ENCODE measurements at regions not wholly inside any gene's neighbourhood (a gene's known extent, or its start where the extent isn't known, plus 50 kb on each side); places are given as distances from the start of the nearest gene placed in this dataset.
A peak's percentile ranks its signal among the peaks of the same experiment; 100 is the strongest.
"Not testable (repeated sequence)": the region's sequence is repeated elsewhere in the genome, so short reads cannot be mapped to it uniquely, and the experiment has no call there.

DNA sequence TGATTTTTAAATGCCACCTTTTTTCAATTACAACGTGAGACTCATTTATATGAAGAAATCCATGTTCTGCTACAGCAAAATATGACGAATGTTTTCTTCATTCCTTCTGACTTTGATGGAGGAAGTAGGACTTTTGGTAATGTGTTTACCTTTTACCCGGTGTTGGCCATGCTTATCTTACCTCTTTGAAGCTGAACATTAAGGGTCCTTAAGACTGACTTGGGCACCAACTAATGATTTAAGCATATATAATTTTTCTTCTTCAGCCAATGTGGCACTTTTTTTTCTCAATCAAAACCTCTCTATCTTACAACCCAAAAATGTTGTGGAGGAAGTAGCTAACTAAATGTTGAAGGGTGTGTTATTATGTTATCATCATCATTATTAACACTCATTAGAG is 337.5 kb downstream of the EPHA7 start:
- no peak for DNase-seq

DNA sequence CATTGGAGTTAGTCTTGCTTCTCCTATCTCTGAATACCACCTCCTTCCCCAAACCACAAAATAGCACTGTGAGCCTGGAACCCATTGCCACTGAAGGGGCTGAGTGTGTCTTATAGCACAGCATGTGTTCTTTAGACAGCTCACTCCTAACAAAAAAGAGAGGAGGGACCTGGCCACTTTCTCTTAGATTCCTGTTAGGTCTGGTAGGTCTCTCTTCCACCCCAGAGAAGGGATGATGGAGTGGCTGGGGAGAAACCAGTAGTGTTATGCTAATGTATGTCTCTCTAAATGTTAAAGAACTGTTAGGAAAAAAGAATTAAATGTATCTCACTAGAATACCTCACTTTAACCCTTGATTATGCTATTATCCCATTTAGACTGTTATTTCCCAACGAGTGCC is 340.3 kb downstream of the EPHA7 start:
- DNase-seq = no peak

- no peak for DNase-seq
These were observed 345.5 kb downstream of the EPHA7 start for GRCh38 chr6:93073811-93074210.

GRCh38 chr6:93069856-93070255 is 349.5 kb downstream of the EPHA7 start:
- no peak for DNase-seq

DNA sequence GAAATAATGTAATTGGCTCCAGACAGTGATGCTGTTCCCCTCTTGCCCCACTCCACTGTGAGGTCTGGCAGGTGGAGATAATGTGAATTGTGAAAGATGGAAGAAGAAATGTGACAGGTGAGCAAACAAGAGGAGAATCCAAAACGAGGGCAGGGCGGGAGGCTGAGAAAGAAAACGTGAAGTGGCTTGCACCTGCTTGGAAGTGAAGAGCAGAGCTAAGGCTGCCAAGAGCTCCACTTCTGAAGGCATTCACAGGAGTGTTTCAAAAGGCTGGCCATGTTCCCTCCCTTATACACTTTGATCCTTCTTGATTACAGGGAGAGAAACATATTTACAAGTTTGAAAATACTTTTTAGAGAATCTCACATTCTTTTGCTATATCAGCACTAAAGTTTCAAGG is 359.4 kb downstream of the EPHA7 start:
- no peak for DNase-seq

GRCh38 chr6:93057584-93057983 is 361.8 kb downstream of the EPHA7 start:
- no peak for DNase-seq

- no peak for DNase-seq
These were observed 371.0 kb downstream of the EPHA7 start for GRCh38 chr6:93048381-93048780.

- DNase-seq = no peak
These were observed 372.3 kb downstream of the EPHA7 start for GRCh38 chr6:93047033-93047432.

DNA sequence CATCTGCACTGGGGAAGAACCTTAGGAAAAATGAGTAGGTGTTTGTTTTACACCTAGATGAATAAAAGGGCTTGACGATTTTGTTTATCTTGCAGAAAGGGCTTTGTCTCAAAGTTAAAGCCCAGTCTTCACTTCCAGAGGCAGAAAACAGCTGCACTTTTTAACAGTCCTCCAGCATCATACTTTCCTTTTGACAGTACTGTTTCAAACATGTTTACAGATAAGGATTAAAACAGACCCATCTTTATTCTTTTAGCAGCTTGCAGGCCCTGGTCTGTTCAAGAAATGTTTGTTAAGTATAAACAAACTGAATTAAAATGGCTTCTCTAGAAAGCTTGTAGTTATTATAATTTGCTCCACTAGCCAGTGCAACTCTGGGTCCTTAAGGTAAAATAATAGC is 374.2 kb downstream of the EPHA7 start:
- DNase-seq = no peak

DNA sequence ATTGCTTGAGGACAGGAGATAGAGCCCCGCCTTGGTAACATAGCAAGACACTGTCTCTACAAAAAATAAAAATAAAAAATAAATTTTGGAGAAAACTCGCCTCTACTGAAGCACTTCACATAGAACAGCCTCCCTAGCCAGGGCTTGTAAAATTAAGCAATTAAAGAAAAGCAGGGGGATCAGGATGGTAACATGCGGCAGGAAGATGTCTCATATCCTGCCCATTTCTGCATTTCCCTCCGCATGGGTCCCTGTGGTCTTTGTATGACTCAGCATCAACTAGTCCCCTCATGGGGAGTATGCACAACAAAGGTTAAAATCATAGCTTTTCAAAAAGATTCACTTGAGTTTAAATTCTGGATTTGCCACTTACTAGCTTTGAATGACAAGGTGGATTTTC is 379.0 kb downstream of the EPHA7 start:
- peak in 1 of 5 experiments; percentile 74 for DNase-seq

GRCh38 chr6:93036835-93037234 is 382.5 kb downstream of the EPHA7 start:
- peak in 1 of 5 experiments; percentile 14 for DNase-seq

DNA sequence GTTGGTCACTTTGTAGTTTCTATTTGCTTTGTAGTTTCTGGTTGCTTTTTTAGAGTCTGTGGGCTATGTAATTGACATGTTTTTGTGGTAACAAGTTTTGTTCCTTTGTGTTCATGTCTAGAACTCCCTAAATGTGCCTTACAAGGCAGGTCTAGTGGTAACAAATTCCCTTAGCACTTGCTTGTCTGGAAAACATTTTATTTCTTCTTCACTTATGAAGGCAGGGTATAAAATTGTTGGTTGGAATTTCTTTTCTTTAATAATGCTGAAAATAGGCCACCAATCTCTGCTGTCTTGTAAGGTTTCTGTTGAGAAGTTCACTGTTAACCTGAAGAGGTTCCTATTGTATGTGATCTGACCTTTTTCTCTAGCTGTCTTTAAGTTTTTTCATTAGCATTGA is 383.6 kb downstream of the EPHA7 start:
- no peak for DNase-seq

DNA sequence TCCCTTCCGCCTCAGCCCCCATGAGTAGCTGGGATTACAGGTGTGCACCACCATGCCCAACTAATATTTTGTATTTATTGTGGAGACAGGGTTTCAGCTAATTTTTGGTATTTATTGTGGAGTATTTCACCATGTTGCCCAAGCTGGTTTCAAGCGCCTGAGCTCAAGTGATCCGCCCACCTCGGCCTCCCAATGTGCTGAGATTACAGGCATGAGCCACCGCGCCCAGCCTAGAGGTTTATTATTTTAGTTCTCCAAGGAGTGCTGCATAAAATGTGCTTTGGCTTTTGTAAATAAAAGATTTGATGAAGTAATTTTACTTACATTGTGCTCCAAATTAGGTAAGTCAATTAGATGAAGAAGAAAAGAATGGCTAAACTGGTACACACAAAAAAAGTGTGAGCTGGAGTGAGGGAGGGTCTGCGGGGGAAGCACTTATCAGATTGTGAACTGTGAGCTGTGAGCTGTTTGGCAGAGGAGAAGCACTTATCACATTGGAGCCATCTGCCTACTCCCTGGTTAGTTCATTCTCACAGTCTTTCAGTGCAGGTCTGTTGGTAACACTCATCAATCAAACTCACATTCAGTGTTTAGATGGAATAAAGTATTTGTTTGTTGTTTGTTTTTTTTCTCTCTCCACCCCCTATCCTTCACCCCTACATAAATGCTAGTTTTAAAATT is 398.0 kb downstream of the EPHA7 start:
- no peak for DNase-seq

DNA sequence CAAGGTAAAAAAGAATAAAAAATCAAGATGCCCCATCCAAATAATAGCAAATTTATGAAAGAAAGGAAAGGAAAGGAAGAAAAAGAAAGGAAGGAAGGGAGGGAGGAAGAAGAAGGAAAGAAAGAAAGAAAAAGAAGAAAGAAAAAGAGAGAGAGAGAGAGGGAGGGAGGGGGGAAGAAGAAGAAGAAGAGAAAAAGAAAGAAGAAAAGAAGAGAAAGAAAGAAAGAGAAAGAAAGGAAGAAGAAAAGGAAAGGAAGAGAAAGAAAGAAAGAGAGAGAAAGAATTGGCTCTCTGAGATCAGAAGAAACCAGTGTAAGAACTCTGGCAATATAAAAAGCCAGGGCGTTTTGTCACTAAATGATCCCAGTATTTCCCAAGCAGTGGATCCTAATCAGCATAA is 401.7 kb downstream of the EPHA7 start:
- DNase-seq = no peak

GRCh38 chr6:93017213-93017612 is 402.1 kb downstream of the EPHA7 start:
- DNase-seq = peak in 1 of 5 experiments; percentile 18

- no peak for DNase-seq
These were observed 406.3 kb downstream of the EPHA7 start for GRCh38 chr6:93013054-93013453.

GRCh38 chr6:93008375-93008774 is 411.0 kb downstream of the EPHA7 start:
- no peak for DNase-seq

DNA sequence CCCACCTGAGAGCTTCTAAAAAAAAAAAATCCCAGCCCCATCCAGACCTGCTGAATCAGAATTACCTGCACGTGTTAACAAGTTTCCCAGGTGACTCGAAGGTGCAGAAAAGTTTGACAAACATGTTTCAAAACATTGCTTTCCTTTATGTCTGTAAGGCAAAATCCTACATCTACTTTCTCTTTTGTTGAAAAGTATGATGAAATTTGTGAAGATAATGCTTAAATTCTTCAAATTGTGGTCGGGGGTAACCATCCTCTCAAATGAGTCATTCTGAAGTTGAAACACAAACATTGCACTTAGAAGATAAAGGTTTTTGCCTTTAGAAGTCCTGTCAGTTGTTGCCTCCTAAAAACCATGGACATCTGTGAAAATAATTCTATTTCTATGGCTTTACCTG is 429.7 kb downstream of the EPHA7 start:
- no peak for DNase-seq

DNA sequence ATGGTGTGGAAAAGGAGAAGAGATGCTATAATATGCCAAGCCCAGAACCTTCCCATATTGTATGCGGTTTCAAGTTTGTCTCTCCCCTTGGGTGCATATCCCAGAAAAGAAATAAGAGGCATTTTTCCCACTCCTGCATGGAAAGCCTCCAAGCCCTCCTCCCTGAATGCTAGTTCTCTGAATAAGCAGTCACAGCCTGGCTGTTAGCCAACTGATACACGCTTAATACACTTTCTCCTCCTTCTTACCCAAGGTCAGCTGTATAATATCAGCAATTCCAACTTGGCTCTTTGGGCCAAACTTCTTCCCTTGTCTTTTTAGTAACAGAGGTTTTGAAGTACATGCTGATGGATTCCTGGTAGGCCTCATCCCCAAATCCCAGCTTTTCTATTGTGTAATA is 440.1 kb downstream of the EPHA7 start:
- DNase-seq = no peak

- DNase-seq = no peak
These were observed 442.3 kb downstream of the EPHA7 start for GRCh38 chr6:92977018-92977417.

GRCh38 chr6:92967362-92967761 is 452.0 kb downstream of the EPHA7 start:
- peak in 1 of 5 experiments; percentile 1 for DNase-seq

- DNase-seq = no peak
These were observed 456.5 kb downstream of the EPHA7 start for GRCh38 chr6:92962846-92963245.

- not testable (repeated sequence) for DNase-seq
These were observed 467.2 kb downstream of the EPHA7 start for GRCh38 chr6:92952111-92952510.

DNA sequence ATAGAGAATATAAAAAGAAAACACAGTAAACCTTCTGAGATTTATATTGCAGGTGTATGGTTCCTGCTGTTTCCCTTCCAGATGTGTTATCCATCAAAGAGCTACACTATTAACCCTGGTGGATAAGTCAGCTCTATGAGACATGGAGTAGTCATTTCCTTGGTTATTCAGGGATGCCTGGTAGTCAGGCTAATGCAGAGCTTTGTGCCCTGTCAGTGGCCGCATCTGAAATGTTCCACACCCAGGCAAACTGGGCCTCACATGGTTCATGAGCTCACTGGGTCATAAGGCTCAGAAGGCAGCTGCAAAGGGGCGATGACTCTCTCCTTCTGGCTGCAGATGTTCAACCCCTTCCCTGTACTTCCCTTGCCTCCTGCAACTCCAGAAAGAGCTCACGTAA is 473.6 kb downstream of the EPHA7 start:
- no peak for DNase-seq

DNA sequence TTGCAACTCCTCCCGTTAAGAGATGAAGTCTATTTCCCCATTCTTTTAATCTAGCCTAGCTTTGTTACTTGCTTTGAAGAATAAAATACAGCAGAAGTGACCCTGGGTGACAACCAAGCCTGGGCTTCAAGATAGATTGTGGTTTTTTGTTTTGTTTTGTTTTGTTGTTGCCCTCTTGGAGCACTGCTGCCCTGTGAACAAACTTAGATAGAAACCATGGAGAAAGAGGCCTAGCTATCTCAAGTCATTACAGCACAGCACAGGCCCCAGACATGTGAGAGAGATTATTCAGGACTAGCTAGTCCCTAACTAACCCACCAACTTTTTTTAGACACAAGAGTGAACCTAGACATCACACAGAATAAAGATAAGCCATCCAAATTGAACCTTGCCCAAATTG is 475.2 kb downstream of the EPHA7 start:
- DNase-seq = no peak
